EL (cell line): ENCODE measurements at regions not wholly inside any gene's neighbourhood (a gene's known extent, or its start where the extent isn't known, plus 50 kb on each side); places are given as distances from the start of the nearest gene placed in this dataset.
"Not testable (repeated sequence)": the region's sequence is repeated elsewhere in the genome, so short reads cannot be mapped to it uniquely, and the experiment has no call there.

Experiments
- DNase-seq: peaks from one replicate; pipeline ENCODE4 v3.0.0-alpha.2; 2016

DNA sequence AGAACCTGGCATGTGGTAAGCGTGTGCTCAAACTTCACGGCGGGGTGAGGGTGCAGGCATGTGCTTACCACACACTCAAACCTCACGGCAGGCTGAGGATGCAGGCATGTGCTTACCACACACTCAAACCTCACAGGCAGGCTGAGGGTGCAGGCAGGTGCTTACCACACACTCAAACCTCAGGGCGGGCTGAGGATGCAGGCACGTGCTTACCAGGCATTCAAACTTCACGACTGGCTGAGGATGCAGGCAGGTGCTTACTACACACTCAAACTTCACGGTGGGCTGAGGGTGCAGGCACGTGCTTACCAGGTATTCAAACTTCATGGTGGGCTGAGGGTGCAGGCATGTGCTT lies 105.0 kb upstream of the ALKAL2 start:
- DNase-seq: no peak

- DNase-seq: no peak
Observed at GRCh38 chr2:392181-392925, 104.5 kb upstream of the ALKAL2 start.

DNA sequence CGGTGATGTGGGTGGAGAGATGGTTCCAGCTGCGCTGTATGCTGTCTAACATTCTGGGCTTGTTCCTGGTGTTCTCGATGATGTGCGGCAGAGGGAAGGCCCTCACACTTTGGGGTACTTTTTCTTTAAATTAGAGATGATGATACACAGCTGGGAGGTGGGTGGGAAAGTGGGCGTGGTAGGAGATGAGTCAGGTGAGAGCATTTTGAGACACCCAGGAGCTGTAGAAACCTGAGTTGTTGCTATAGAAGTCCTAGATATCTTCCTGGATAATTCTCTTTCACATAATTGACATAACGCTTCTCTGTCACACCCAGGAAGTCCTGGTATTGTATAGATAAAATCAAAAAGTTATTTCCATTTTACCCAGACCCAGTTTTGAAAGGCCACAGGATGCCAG lies 103.8 kb upstream of the ALKAL2 start:
- no peak for DNase-seq

DNA sequence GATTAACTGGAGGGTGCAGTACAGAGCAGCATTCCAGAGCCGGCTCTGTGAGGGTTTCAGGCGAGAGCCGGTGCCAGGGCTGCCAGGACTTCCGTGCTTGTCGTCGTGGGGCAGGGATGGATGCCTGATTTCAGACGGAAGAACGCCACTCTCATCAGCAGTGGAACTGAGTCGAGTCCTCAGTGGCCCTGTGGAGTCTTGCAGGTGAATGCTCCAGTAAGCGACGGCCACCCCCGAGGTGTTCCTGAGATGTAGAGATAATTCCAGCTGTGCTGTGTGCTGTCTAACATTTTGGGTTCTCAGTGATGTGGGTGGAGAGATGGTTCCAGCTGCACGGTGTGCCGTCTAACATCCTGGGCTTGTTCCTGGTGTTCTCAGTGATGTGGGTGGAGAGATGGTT lies 103.1 kb upstream of the ALKAL2 start:
- no peak for DNase-seq

DNA sequence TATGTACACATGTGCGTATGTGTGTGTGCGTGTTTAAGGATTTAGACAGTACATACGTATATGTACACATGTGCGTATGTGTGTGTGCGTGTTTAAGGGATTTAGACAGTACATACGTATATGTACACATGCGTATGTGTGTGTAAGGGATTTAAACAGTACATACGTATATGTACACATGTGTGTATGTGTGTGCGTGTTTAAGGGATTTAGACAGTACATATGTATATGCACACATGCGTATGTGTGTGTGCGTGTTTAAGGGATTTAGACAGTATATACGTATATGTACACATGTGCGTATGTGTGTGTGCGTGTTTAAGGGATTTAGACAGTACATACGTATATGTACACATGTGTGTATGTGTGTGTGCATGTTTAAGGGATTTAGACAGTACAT lies 102.1 kb upstream of the ALKAL2 start:
- DNase-seq: not testable (repeated sequence)

- not testable (repeated sequence) for DNase-seq
Observed at GRCh38 chr2:388752-389151, 100.9 kb upstream of the ALKAL2 start.

DNA sequence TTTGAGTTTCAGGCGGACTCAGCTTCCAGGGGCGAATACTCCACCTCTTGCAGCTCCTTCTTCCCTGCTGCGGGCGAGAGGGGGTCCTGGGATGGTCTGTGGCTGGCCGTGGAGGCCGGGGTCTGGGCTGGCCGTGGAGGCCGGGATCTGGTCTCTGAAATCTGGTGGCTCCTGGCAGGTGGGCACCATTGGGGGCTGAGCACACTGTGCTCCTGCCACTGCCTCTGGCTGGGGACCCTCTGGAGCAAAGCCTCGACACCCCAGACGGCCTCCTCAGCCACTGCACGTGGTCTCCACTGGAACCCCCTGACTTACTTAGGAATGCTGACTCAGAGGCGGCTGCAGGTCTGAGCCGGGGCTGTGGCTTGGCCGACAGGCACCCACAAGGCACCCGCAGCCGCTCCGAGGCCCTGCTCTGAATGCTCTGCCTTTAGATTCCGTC lies 100.1 kb upstream of the ALKAL2 start:
- DNase-seq: no peak

DNA sequence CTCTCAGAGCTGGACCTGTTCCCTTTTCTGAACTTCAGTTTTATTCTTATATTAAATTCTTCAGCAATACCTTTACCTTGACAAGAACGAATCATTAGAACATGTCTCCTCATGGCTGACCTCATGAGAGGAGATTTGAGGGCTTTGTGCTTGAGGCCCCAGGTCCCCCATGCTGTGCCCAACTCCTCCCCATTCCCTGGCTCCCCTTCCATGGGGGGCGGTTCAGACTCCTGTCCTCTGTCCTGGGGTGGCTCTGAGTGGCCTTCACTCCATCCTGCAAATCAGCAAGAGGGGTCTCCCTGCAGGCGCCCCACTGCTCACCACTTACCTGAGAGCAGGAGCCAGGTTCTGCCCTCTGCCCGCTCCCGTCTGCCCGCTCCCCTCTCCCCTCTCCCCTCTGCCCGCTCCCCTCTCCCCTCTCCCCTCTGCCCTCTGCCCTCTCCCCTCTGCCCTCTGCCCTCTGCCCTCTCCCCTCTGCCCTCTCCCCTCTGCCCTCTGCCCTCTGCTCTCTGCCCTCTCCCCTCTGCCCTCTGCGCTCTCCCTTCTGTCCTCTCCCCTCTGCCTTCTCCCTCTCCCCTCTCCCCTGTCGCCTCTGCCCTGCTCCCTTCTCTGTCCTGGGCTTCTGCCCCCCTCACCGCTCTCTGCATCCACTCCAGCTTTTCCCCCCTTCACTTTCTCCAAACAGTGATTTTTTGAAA lies 98.7 kb upstream of the ALKAL2 start:
- DNase-seq: no peak

DNA sequence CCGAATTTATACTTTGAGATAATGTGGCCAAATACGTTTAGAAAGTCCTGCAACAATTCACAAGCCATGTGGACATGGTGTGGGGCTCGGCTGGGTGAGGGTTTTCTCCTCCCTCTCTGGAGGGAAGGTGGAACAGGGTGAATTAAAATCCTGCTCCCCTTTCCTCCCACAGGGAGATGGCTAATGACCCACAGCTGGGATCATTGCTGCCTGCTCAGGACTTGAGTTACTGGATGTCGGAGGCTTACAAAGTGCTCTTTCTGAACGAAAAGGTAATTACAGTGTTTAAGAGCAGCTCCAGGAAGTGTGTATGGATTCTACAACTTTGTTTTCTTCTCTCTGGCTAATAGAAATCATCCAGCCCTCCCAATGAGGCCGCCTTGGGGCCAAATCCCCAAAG lies 97.9 kb upstream of the ALKAL2 start:
- no peak for DNase-seq

- no peak for DNase-seq
Observed at GRCh38 chr2:385061-385460, 97.2 kb upstream of the ALKAL2 start.

- no peak for DNase-seq
Observed at GRCh38 chr2:383888-384287, 96.0 kb upstream of the ALKAL2 start.

GRCh38 chr2:383178-383577 lies 95.3 kb upstream of the ALKAL2 start:
- no peak for DNase-seq

DNA sequence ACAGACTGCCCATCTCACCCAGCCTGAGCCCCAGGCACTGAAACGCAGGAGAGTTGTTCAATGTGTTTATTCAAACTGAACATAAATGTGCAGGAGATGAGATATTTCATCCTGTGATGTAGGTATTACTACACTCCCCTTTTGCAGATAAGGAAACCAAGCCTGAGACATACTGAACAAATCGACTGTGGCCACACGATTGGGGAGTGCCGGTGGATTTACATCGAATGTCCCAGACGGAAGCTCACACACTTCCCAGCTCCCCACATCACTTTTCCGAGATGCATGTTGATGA lies 94.8 kb upstream of the ALKAL2 start:
- DNase-seq: no peak

DNA sequence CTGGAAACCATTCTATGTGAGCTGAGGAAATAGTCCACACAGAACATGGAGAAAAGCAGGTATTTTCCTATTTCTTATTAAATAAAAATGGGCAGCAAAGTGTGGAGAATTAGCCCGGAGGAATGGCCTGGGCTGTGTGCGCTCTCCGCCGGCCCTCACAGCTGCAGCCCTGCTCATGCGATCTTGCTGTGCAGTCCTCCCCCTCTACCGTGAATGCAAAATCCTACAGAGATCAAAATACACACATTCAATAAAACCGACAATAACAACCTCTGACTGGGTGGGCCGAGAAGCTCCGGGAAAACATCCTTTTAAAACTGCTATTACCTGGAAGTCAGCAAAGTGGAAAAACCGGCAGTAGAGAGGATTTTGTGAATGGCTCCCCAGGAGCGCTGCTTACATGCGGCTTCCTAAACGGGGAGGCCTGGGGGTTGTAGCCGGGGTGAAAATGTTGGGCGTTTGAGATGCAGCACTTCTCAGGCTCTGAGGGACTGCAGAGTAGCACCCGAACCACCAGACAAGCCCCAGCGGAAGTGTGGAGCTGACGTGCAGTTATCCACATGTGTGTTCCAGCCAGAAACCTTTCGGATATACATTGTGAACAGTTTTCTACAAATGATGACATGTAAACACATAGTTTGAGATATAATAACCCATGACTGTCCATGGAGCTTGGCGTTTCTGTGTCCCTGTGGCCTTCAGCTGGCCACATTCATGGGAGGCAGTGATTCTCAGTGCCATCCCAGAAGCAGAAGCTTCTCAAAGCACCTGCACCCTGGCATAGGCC lies 94.2 kb upstream of the ALKAL2 start:
- no peak for DNase-seq

DNA sequence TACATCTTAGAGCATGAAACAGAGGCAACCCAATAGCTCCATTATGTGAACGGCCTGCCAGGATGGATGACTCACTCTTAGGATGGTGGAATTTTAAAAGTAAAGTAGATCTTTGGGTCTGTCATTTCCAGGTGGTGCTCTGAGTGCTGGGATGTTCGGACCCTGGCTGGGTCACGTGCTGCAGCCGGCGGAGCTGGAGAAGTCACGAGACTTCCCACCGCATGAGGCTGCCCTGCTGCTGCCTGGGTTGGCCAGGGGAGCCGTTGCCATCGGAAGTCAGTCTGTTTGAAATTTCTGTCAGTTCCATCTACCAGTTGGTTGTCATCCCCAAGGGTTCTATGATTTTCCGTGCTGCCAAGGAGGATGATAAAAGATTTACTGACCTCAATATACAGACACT lies 93.3 kb upstream of the ALKAL2 start:
- DNase-seq: no peak

GRCh38 chr2:380772-381171 lies 92.9 kb upstream of the ALKAL2 start:
- no peak for DNase-seq

GRCh38 chr2:380221-380620 lies 92.3 kb upstream of the ALKAL2 start:
- no peak for DNase-seq

DNA sequence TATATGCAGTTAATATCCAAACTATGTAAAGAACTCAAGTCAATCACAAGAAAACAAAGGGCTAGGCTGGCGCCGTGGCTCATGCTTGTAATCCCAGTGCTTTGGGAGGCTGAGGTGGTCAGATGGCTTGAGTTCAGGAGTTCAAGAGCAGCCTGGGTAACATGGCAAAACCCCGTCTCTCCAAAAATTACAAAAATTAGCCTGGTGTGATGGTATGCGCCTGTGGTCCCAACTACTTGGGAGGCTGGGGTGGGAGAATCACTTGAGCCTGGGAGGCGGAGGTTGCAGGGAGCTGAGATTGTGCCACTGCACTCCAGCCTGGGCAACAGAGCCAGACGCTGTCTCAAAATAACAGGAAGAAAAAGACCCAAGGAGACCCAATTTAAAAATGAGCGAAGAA lies 91.9 kb upstream of the ALKAL2 start:
- no peak for DNase-seq

DNA sequence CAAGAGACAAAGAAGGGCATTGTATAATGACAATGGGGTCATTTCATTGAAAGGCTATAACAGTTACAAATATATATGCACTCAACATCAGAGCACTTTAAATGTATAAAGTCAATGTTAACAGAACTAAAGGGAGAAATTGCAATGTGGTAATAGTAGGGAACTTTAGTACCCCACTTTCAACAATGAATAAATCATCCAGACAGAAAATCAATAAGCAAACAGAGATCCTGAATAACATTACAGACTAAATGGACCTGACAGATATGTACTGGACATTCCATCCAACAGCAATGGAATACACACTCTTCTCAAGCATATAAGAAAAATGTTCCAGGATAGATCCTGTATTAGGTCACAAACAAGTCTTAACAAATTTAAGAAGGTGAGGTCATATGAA lies 90.5 kb upstream of the ALKAL2 start:
- DNase-seq: no peak

DNA sequence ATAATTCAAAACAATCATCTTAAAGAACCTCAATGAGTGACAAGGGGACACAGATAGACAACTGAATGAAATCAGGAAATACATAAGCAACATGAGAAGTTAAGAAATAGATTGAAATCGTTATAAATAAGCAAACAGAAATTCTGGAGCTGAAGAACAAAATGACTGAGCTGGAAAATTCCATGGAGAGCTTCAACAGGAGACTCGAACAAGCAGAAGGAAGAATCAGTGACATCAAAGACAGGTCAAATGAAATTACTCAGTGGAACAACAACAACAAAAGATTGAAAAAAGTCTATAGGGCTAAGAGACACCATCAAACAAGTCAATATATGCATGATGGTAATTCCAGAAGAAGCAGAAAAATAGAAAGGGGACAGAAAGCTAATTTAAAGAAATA lies 89.5 kb upstream of the ALKAL2 start:
- DNase-seq: no peak

DNA sequence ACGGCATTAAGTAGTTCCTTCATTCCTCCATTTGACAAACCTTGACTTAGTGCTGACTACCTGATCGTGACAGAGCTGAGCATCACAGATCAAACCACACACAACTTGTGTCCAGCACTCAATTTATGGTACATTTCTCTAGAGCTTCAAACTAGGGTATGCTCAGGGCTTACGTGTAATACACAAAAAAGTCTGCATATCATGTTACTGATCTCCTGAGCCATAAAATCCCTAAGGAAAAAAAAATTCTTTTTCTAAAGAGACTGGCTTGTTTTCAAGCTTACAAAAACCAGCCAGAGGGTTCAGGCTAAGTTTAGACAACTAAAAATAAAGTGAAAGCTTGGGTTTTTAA lies 88.0 kb upstream of the ALKAL2 start:
- DNase-seq: no peak

DNA sequence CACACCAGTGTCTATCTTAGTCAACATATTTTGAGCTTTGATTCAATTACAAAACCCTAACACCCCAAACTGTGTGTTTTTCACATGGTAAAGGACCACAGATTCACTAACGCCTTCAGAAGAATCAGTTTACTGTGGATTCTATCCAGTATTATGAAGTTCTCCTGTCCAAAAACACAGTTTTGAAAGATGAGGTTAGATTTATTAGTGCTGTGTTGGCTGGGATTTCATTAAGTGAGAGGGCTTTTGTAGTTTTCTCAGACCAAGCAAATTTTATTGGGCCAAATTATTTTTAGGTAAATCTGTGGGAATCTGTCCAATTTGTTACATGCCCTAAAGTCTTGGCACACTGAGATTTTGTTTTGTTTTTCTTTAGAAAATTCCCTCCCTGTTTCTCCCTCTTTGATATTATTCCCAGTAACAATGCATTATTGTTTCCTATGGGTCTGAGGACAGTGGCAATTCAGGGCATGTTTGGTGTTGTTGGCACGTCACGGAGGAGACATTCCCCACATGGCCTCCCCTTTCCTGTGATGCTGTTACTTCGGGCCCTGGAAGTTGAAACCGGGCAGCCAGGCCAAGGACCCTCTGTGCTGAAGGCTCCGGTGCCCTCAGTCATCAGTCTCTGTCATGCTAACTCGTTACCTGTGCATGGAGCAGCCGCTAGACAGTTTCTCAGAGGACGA lies 87.5 kb upstream of the ALKAL2 start:
- DNase-seq: no peak

- DNase-seq: no peak
Observed at GRCh38 chr2:368386-368785, 80.5 kb upstream of the ALKAL2 start.

DNA sequence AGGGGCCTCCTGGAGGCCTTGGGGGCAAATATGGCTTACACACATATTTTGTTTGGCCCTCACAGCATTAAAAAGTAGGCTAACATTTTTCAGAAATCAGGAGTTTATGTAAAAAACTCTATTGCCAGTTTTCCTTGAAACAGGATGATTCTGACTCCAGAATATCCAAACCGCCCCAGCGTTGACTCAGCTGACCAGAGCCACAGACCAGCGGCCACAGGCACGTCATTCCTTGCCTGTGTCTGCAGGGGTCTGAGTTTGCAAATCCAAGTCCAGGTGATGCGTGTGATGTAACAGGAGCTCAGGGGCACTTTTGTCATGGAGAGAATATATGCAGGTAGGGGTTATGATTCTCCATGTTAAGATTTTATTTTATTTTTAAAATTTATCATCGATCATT lies 79.4 kb upstream of the ALKAL2 start:
- no peak for DNase-seq
